HEK293T (cell line): ENCODE measurements at regions not wholly inside any gene's neighbourhood (a gene's known extent, or its start where the extent isn't known, plus 50 kb on each side); places are given as distances from the start of the nearest gene placed in this dataset.

Source experiments
- FOXM1 ChIP-seq: fragments of 450-650 bp; IDR thresholded peaks from 2 replicates; pipeline ENCODE4 v1.6.1; 2017; ENCODE audit warnings: mild to moderate bottlenecking, borderline replicate concordance
- LEF1 ChIP-seq: fragments of 450-650 bp; IDR thresholded peaks from 2 replicates; pipeline ENCODE4 v1.6.1; 2017; ENCODE audit warnings: mild to moderate bottlenecking, borderline replicate concordance
- TF ChIP-seq, protein P1 (sequence below): fragments of 450-650 bp; IDR thresholded peaks from 2 replicates; pipeline ENCODE4 v1.6.1; 2016

DNA sequence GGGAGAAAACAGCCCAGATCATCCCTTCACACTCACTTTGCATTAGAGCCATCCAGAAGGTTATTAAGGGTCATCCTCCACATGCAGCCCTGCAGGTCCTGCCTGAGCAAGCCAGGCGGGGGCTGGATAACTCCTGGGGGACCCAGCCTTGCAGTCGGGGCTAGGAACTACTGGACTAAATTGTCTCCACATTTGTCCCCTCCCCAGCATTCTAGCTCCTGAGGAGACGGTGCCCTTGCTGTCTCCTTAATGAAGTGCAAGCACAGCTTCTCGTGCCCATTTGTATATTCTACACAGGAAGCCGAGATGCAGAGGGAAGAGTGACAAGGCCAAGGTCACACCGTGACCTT, 185.2 kb downstream of the C16orf95 start:
- TF ChIP-seq, protein P1, sequence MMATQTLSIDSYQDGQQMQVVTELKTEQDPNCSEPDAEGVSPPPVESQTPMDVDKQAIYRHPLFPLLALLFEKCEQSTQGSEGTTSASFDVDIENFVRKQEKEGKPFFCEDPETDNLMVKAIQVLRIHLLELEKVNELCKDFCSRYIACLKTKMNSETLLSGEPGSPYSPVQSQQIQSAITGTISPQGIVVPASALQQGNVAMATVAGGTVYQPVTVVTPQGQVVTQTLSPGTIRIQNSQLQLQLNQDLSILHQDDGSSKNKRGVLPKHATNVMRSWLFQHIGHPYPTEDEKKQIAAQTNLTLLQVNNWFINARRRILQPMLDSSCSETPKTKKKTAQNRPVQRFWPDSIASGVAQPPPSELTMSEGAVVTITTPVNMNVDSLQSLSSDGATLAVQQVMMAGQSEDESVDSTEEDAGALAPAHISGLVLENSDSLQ = no peak
- no peak for TF ChIP-seq LEF1
- TF ChIP-seq FOXM1 = no peak
